ENCODE measurements at regions not wholly inside any gene's neighbourhood (a gene's known extent, or its start where the extent isn't known, plus 50 kb on each side); places are given as distances from the start of the nearest gene placed in this dataset.
A peak's percentile ranks its signal among the peaks of the same experiment; 100 is the strongest.

- H3K36me3 ChIP-seq (ENCODE audit: control insufficient read depth, insufficient read depth, low read length) = no peaks in the 10 kb centered on the region
- no peak for DNase-seq
- no peak overlapping the region for H3K27ac ChIP-seq (ENCODE audit: insufficient read depth, low read length, poor library complexity, severe bottlenecking)
- H3K9me3 ChIP-seq (ENCODE audit: control insufficient read depth, low read length) = no peaks in the 10 kb centered on the region
- no peak overlapping the region for H3K4me3 ChIP-seq (ENCODE audit: insufficient read depth, low read depth, low read length, poor library complexity, severe bottlenecking)
- no peaks in the 10 kb centered on the region for H3K27me3 ChIP-seq (replicated peaks; ENCODE audit: control insufficient read depth, insufficient read depth, low read length, poor library complexity, severe bottlenecking)
- no peaks in the 10 kb centered on the region for H3K4me1 ChIP-seq (ENCODE audit: control insufficient read depth, insufficient read depth, low read length, poor library complexity, severe bottlenecking)
These were observed 235.0 kb downstream of the ICOS start for GRCh38 chr2:204171432-204172144.

DNA sequence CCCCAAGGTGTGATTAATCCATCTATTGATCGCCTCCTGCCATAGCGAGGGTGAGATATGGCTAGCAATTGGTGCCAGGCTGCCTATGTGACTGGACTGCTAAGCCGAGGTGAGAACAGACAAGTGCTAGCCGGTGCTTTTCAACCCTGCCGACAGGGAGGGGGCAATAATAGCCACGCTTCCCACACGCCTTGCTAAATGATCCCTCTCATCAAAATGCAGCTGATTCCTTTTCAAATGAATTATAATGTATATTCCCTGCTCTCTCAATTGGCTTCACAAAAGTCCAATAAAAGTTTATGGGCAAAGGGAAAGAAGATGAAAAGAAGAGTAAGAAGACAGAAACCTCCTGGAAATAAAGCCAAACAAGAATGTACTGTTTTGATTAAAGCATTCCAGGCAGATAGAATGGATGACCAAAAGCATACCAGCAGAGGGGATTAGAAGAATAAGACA lies 235.6 kb downstream of the ICOS start:
- Histone ChIP-seq H3K4me1 (ENCODE audit: control insufficient read depth, insufficient read depth, low read length, poor library complexity, severe bottlenecking) (no peaks in the 10 kb centered on the region), H3K9me3 (ENCODE audit: control insufficient read depth, low read length) (no peaks in the 10 kb centered on the region), H3K27ac (ENCODE audit: insufficient read depth, low read length, poor library complexity, severe bottlenecking) (no peak overlapping the region), H3K36me3 (ENCODE audit: control insufficient read depth, insufficient read depth, low read length) (no peaks in the 10 kb centered on the region), H3K4me3 (ENCODE audit: insufficient read depth, low read depth, low read length, poor library complexity, severe bottlenecking) (no peak overlapping the region), H3K27me3 (replicated peaks; ENCODE audit: control insufficient read depth, insufficient read depth, low read length, poor library complexity, severe bottlenecking) (no peaks in the 10 kb centered on the region)
- DNase-seq = no peak

- no peak overlapping the region for H3K4me3 ChIP-seq (ENCODE audit: insufficient read depth, low read depth, low read length, poor library complexity, severe bottlenecking)
These were observed 237.5 kb downstream of the ICOS start for GRCh38 chr2:204174034-204174433.

DNA sequence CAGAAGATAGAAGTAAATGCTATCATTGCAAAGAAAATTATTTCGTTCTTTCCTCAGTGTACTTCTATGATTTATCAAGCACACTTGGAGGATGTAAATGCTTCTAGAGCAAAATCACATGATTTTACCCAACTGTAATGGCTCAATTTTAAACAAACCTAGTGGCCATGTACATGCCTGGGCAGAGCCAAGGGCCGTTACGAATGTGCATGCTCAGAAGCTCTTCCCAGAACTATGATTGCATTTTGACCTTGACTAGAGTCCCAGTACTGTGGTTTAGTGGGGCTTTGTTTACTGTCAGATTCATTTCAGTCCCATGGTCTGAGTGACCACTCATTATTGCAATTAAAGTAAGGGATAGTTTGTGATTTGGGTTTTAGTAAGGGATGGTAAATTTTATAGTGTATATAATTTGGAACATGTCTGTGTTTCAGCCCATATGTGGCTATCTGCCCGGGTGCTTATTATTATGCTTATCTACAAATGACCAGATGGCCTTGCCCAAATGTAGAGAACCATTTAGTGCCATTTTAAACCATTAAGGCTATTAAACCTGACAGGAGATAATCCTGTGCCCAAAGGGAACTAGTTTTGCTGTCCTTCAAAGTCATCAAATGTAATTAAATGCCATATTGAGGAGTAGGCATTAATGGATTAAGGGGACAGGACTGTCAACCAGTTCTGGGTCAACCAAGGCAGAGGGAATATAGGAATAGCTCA lies 239.1 kb downstream of the ICOS start:
- no peaks in the 10 kb centered on the region for H3K9me3 ChIP-seq (ENCODE audit: control insufficient read depth, low read length)
- H3K36me3 ChIP-seq (ENCODE audit: control insufficient read depth, insufficient read depth, low read length) = no peaks in the 10 kb centered on the region
- no peak overlapping the region for H3K4me3 ChIP-seq (ENCODE audit: insufficient read depth, low read depth, low read length, poor library complexity, severe bottlenecking)
- no peak for DNase-seq
- no peaks in the 10 kb centered on the region for H3K27me3 ChIP-seq (replicated peaks; ENCODE audit: control insufficient read depth, insufficient read depth, low read length, poor library complexity, severe bottlenecking)
- H3K27ac ChIP-seq (ENCODE audit: insufficient read depth, low read length, poor library complexity, severe bottlenecking) = no peak overlapping the region
- H3K4me1 ChIP-seq (ENCODE audit: control insufficient read depth, insufficient read depth, low read length, poor library complexity, severe bottlenecking) = no peaks in the 10 kb centered on the region

More at GRCh38 chr2:204174034-204174433, 237.5 kb downstream of the ICOS start:
- Histone ChIP-seq H3K27me3 (replicated peaks; ENCODE audit: control insufficient read depth, insufficient read depth, low read length, poor library complexity, severe bottlenecking) (no peaks in the 10 kb centered on the region), H3K4me1 (ENCODE audit: control insufficient read depth, insufficient read depth, low read length, poor library complexity, severe bottlenecking) (no peaks in the 10 kb centered on the region), H3K9me3 (ENCODE audit: control insufficient read depth, low read length) (no peaks in the 10 kb centered on the region), H3K36me3 (ENCODE audit: control insufficient read depth, insufficient read depth, low read length) (no peaks in the 10 kb centered on the region), H3K27ac (ENCODE audit: insufficient read depth, low read length, poor library complexity, severe bottlenecking) (no peak overlapping the region)
- no peak for DNase-seq

DNA sequence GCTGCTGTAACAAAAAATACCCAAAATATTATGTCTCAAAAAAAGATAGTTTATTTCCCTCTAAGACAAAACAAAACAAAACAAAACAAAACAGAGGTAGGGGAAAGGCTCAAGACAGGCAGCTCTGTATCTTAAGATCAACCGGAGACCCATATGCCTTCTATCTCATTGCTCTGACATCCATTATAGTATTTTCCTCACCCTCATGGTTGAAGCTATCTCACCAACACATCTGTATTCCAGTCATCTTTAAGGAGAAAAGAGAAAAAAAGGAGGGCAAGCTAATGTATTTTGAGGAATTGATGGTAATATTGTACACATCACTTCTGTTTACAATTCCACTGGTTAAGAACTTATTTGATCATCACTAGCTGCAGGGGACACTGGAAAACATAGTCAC lies 239.7 kb downstream of the ICOS start:
- no peak for DNase-seq
- no peaks in the 10 kb centered on the region for H3K9me3 ChIP-seq (ENCODE audit: control insufficient read depth, low read length)

GRCh38 chr2:204177251-204177976 lies 240.9 kb downstream of the ICOS start:
- no peaks in the 10 kb centered on the region for H3K36me3 ChIP-seq (ENCODE audit: control insufficient read depth, insufficient read depth, low read length)
- DNase-seq = no peak
- H3K9me3 ChIP-seq (ENCODE audit: control insufficient read depth, low read length) = no peaks in the 10 kb centered on the region
- H3K27me3 ChIP-seq (replicated peaks; ENCODE audit: control insufficient read depth, insufficient read depth, low read length, poor library complexity, severe bottlenecking) = no peaks in the 10 kb centered on the region
- H3K27ac ChIP-seq (ENCODE audit: insufficient read depth, low read length, poor library complexity, severe bottlenecking) = no peak overlapping the region
- no peak overlapping the region for H3K4me3 ChIP-seq (ENCODE audit: insufficient read depth, low read depth, low read length, poor library complexity, severe bottlenecking)
- H3K4me1 ChIP-seq (ENCODE audit: control insufficient read depth, insufficient read depth, low read length, poor library complexity, severe bottlenecking) = no peaks in the 10 kb centered on the region

More for the DNA sequence above, 239.7 kb downstream of the ICOS start:
- Histone ChIP-seq H3K4me3 (ENCODE audit: insufficient read depth, low read depth, low read length, poor library complexity, severe bottlenecking) (no peak overlapping the region), H3K27me3 (replicated peaks; ENCODE audit: control insufficient read depth, insufficient read depth, low read length, poor library complexity, severe bottlenecking) (no peaks in the 10 kb centered on the region), H3K4me1 (ENCODE audit: control insufficient read depth, insufficient read depth, low read length, poor library complexity, severe bottlenecking) (no peaks in the 10 kb centered on the region), H3K27ac (ENCODE audit: insufficient read depth, low read length, poor library complexity, severe bottlenecking) (no peak overlapping the region), H3K36me3 (ENCODE audit: control insufficient read depth, insufficient read depth, low read length) (no peaks in the 10 kb centered on the region)

GRCh38 chr2:204177977-204178522 lies 241.5 kb downstream of the ICOS start:
- peak; percentile 26 to 55 (median 33) for DNase-seq
- no peaks in the 10 kb centered on the region for H3K36me3 ChIP-seq (ENCODE audit: control insufficient read depth, insufficient read depth, low read length)

DNA sequence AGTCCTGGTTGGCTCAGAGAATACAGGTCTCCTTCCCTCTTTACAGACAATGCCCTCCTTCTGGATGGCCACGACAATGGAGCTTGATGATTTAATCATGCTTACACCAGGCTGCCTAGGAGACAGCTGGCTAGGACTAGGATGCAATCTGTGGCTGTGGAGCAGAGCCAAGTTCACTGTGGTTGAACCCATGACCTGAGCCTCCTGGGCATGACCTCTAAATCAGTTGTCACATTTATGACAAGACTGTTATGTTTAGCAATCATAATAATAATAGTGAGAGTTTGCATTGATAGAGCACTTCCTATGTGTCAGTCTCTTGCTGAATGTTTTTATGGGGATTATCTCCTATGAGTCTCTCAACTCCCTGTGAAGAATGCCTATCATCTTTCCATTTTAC lies 244.1 kb downstream of the ICOS start:
- no peaks in the 10 kb centered on the region for H3K9me3 ChIP-seq (ENCODE audit: control insufficient read depth, low read length)
- no peaks in the 10 kb centered on the region for H3K27me3 ChIP-seq (replicated peaks; ENCODE audit: control insufficient read depth, insufficient read depth, low read length, poor library complexity, severe bottlenecking)
- H3K36me3 ChIP-seq (ENCODE audit: control insufficient read depth, insufficient read depth, low read length) = no peaks in the 10 kb centered on the region
- H3K27ac ChIP-seq (ENCODE audit: insufficient read depth, low read length, poor library complexity, severe bottlenecking) = no peak overlapping the region
- H3K4me3 ChIP-seq (ENCODE audit: insufficient read depth, low read depth, low read length, poor library complexity, severe bottlenecking) = no peak overlapping the region
- H3K4me1 ChIP-seq (ENCODE audit: control insufficient read depth, insufficient read depth, low read length, poor library complexity, severe bottlenecking) = no peaks in the 10 kb centered on the region
- no peak for DNase-seq

More at GRCh38 chr2:204177977-204178522, 241.5 kb downstream of the ICOS start:
- H3K27ac ChIP-seq (ENCODE audit: insufficient read depth, low read length, poor library complexity, severe bottlenecking) = no peak overlapping the region
- no peak overlapping the region for H3K4me3 ChIP-seq (ENCODE audit: insufficient read depth, low read depth, low read length, poor library complexity, severe bottlenecking)
- H3K9me3 ChIP-seq (ENCODE audit: control insufficient read depth, low read length) = no peaks in the 10 kb centered on the region
- no peaks in the 10 kb centered on the region for H3K27me3 ChIP-seq (replicated peaks; ENCODE audit: control insufficient read depth, insufficient read depth, low read length, poor library complexity, severe bottlenecking)
- no peaks in the 10 kb centered on the region for H3K4me1 ChIP-seq (ENCODE audit: control insufficient read depth, insufficient read depth, low read length, poor library complexity, severe bottlenecking)

DNA sequence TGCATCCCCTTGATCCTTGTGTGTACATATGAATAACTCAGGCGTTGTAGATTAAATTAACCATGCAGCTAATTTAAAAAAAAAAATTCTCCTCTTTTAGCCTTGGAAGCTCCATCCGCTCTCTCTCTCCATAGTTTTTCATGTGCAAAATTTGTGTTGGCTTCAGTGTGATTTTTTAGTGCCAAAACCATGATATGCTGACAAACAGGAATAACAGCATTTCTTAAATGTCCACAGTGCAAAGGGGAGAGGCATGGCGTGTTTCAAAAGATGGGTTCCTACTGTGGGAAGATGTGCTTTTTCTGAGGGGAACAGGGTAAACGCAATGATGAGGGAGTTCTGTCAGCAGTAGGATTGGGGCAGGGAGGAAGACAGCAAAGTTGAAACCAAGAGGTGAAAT lies 247.0 kb downstream of the ICOS start:
- H3K27me3 ChIP-seq (replicated peaks; ENCODE audit: control insufficient read depth, insufficient read depth, low read length, poor library complexity, severe bottlenecking) = no peaks in the 10 kb centered on the region
- peaks cover 2% of the 10 kb centered on the region for H3K4me1 ChIP-seq (ENCODE audit: control insufficient read depth, insufficient read depth, low read length, poor library complexity, severe bottlenecking)
- H3K36me3 ChIP-seq (ENCODE audit: control insufficient read depth, insufficient read depth, low read length) = no peaks in the 10 kb centered on the region
- no peak overlapping the region for H3K4me3 ChIP-seq (ENCODE audit: insufficient read depth, low read depth, low read length, poor library complexity, severe bottlenecking)
- H3K27ac ChIP-seq (ENCODE audit: insufficient read depth, low read length, poor library complexity, severe bottlenecking) = no peak overlapping the region
- no peaks in the 10 kb centered on the region for H3K9me3 ChIP-seq (ENCODE audit: control insufficient read depth, low read length)
- DNase-seq = no peak
